ENCODE measurements at regions not wholly inside any gene's neighbourhood (a gene's known extent, or its start where the extent isn't known, plus 50 kb on each side); places are given as distances from the start of the nearest gene placed in this dataset.

DNA sequence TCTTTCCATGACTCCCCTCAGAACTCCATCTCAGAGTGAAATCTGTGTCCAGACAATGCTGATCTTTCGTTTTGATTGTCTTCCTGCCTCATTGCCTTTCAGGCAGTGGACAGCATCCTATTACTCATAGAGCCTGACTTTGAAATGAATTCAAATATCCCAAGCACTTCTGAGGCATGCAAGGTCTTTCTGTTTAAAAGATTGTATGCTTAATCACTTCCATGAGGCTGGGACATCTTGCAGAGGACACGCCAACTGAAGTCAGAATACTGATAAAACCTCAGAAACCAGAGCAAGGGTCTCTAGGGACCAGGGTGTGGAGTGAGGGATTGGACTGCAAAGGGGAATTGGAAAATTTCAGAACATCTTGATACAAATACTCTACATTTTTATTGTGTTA is 836.5 kb upstream of the ID2 start:
- H3K4me1 ChIP-seq (ENCODE audit: low read depth), result peaks cover 12% of the 10 kb centered on the region
- no peak overlapping the region for H3K4me3 ChIP-seq
- no peak for TF ChIP-seq CTCF (IDR thresholded peaks at IDR 0.05; ENCODE audit: low read depth, low read length)
- H3K27me3 ChIP-seq, result no peaks in the 10 kb centered on the region
- no peaks in the 10 kb centered on the region for H3K36me3 ChIP-seq
- no peaks in the 10 kb centered on the region for H3K9me3 ChIP-seq (ENCODE audit: low read depth)
- DNase-seq (ENCODE audit: low read depth in 1 of 2, low spot score in 1 of 2), result peak in 1 of 2 donors; percentile 56
- no peak overlapping the region for H3K27ac ChIP-seq

GRCh38 chr2:7846607-7847006 is 835.2 kb upstream of the ID2 start:
- H3K9me3 ChIP-seq (ENCODE audit: low read depth), result no peaks in the 10 kb centered on the region
- DNase-seq (ENCODE audit: low read depth in 1 of 2, low spot score in 1 of 2), result no peak
- H3K27me3 ChIP-seq, result no peaks in the 10 kb centered on the region
- no peak overlapping the region for H3K4me3 ChIP-seq
- H3K27ac ChIP-seq, result no peak overlapping the region
- H3K36me3 ChIP-seq, result no peaks in the 10 kb centered on the region
- no peak for TF ChIP-seq CTCF (IDR thresholded peaks at IDR 0.05; ENCODE audit: low read depth, low read length)
- H3K4me1 ChIP-seq (ENCODE audit: low read depth), result peaks cover 12% of the 10 kb centered on the region

DNA sequence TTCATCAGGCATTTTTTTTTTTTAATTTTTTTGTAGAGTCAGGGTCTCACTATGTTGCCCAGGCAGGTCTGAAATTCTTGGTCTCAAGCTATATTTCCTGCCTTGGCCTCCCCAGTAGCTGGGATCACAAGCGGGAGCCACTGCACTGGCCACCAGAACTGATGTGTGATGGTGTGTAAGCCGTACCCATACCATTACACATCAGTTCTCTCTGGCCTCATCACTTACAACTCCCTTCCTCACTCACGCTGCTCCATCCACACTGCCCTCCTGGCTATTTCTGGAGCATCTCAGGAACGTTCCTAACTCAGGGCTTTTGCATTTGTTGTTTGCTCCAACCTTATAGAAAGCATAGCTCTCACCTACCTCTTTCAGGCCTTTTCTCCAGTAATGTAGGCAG is 834.5 kb upstream of the ID2 start:
- Histone ChIP-seq H3K4me3 (no peak overlapping the region), H3K27ac (peak overlapping the region; percentile 49), H3K4me1 (ENCODE audit: low read depth) (peaks cover 12% of the 10 kb centered on the region), H3K36me3 (no peaks in the 10 kb centered on the region), H3K9me3 (ENCODE audit: low read depth) (no peaks in the 10 kb centered on the region), H3K27me3 (no peaks in the 10 kb centered on the region)
- no peak for TF ChIP-seq CTCF (IDR thresholded peaks at IDR 0.05; ENCODE audit: low read depth, low read length)
- no peak for DNase-seq (ENCODE audit: low read depth in 1 of 2, low spot score in 1 of 2)

DNA sequence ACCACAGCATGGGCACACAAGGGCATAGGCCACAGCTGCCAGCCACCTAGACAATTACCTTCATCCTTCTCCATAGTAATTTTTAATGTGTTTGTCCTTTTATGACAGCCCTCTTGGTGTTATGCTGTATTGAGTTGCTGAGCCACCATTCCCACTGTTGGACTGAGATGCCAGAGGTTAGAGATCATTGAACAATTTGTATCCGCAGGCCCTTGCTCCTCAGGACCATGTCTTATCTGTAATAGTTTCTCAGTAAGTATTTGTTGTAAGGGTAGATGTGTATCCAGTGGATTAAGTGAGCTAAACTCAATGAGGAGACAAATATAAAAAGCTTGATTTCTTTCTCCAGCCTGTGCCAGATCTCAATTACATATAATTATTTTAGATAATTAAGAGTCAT is 832.8 kb upstream of the ID2 start:
- Histone ChIP-seq H3K27ac (no peak overlapping the region), H3K36me3 (no peaks in the 10 kb centered on the region), H3K9me3 (ENCODE audit: low read depth) (no peaks in the 10 kb centered on the region), H3K27me3 (no peaks in the 10 kb centered on the region), H3K4me3 (no peak overlapping the region), H3K4me1 (ENCODE audit: low read depth) (peaks cover 12% of the 10 kb centered on the region)
- TF ChIP-seq CTCF (IDR thresholded peaks at IDR 0.05; ENCODE audit: low read depth, low read length), result no peak
- no peak for DNase-seq (ENCODE audit: low read depth in 1 of 2, low spot score in 1 of 2)

- no peaks in the 10 kb centered on the region for H3K9me3 ChIP-seq (ENCODE audit: low read depth)
- no peaks in the 10 kb centered on the region for H3K27me3 ChIP-seq
- no peak for DNase-seq (ENCODE audit: low read depth in 1 of 2, low spot score in 1 of 2)
- H3K27ac ChIP-seq, result no peak overlapping the region
- TF ChIP-seq CTCF (IDR thresholded peaks at IDR 0.05; ENCODE audit: low read depth, low read length), result no peak
- H3K4me3 ChIP-seq, result no peak overlapping the region
- H3K36me3 ChIP-seq, result no peaks in the 10 kb centered on the region
- peaks cover 12% of the 10 kb centered on the region for H3K4me1 ChIP-seq (ENCODE audit: low read depth)
These were observed 832.3 kb upstream of the ID2 start for GRCh38 chr2:7849531-7849930.

GRCh38 chr2:7852546-7852945 is 829.3 kb upstream of the ID2 start:
- TF ChIP-seq CTCF (IDR thresholded peaks at IDR 0.05; ENCODE audit: low read depth, low read length), result no peak
- H3K4me1 ChIP-seq (ENCODE audit: low read depth), result peaks cover 9% of the 10 kb centered on the region
- H3K36me3 ChIP-seq, result no peaks in the 10 kb centered on the region
- DNase-seq (ENCODE audit: low read depth in 1 of 2, low spot score in 1 of 2), result no peak
- no peak overlapping the region for H3K27ac ChIP-seq
- H3K27me3 ChIP-seq, result no peaks in the 10 kb centered on the region
- no peaks in the 10 kb centered on the region for H3K9me3 ChIP-seq (ENCODE audit: low read depth)
- no peak overlapping the region for H3K4me3 ChIP-seq
